Upper lobe of right lung (tissue), 1 donor: ENCODE measurements at regions not wholly inside any gene's neighbourhood (a gene's known extent, or its start where the extent isn't known, plus 50 kb on each side); places are given as distances from the start of the nearest gene placed in this dataset.
A peak's percentile ranks its signal among the peaks of the same experiment; 100 is the strongest.

Experiments used
- ATAC-seq: fragments of 200-7000 bp; cut with Tn5 transposase; one replicate; pipeline ENCODE4 v1.9.1; 2020; ENCODE audit warnings: mild to moderate bottlenecking, moderate library complexity
- DNase-seq: peaks from one replicate; pipeline ENCODE4 v3.0.0-alpha.2; 2020
- H3K27ac ChIP-seq: fragments of 200-600 bp; one replicate; pipeline ENCODE4 v1.8.0; 2022
- H3K27me3 ChIP-seq: fragments of 200-600 bp; one replicate; pipeline ENCODE4 v1.8.0; 2022; ENCODE audit warnings: mild to moderate bottlenecking
- H3K36me3 ChIP-seq: fragments of 200-600 bp; one replicate; pipeline ENCODE4 v1.8.0; 2022
- H3K4me1 ChIP-seq: fragments of 200-600 bp; one replicate; pipeline ENCODE4 v1.8.0; 2022
- H3K4me3 ChIP-seq: fragments of 200-600 bp; one replicate; pipeline ENCODE4 v1.8.0; 2022; ENCODE audit warnings: mild to moderate bottlenecking
- H3K9me3 ChIP-seq: fragments of 200-600 bp; one replicate; pipeline ENCODE4 v1.8.0; 2022
- CTCF ChIP-seq: fragments of 200-600 bp; IDR thresholded peaks from one replicate; pipeline ENCODE4 v1.8.0; 2022; ENCODE audit warnings: antibody characterized with exemption
- intact Hi-C: fragments of 100-400 bp; cut with DNase I; formaldehyde crosslinking; loops from one replicate; pipeline ENCODE4 v1.11.0; 2022
- donor health status: DM: no; HTN: yes; CAD: no; lungs with severe emphysema.

GRCh38 chr11:80297858-80298632 lies 857.2 kb upstream of the TENM4 start:
- TF ChIP-seq CTCF, result no peak
- DNase-seq (no peak), ATAC-seq (no peak)
- H3K27me3 ChIP-seq, result no peaks in the 10 kb centered on the region
- no peak overlapping the region for H3K4me3 ChIP-seq
- H3K4me1 ChIP-seq, result no peaks in the 10 kb centered on the region
- H3K27ac ChIP-seq, result no peak overlapping the region
- intact Hi-C loops, result no loop called here
- no peaks in the 10 kb centered on the region for H3K36me3 ChIP-seq
- H3K9me3 ChIP-seq, result no peaks in the 10 kb centered on the region

DNA sequence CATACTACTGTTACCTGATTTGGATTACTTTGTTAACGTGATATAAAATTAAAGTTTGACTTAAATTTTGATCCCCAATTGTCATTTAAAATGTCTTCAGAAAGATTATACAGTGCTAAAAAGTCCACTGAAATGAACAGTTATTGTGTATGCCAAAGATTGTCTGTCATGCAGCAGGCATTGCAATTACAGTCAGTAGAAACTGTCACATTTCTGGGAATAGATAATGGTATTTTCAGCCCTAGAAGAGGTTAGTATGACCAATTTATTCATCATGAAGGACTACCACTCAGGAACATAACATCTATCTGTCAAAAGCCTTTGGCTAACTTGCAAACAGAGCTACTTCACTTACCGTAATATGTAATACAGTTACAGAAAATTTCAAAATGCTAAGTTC lies 852.5 kb upstream of the TENM4 start:
- ATAC-seq (no peak), DNase-seq (no peak)
- H3K9me3 ChIP-seq, result no peaks in the 10 kb centered on the region
- no peak for TF ChIP-seq CTCF
- intact Hi-C loops, result no loop called here
- H3K36me3 ChIP-seq, result no peaks in the 10 kb centered on the region
- H3K4me1 ChIP-seq, result no peaks in the 10 kb centered on the region
- no peak overlapping the region for H3K4me3 ChIP-seq
- no peaks in the 10 kb centered on the region for H3K27me3 ChIP-seq
- H3K27ac ChIP-seq, result no peak overlapping the region

DNA sequence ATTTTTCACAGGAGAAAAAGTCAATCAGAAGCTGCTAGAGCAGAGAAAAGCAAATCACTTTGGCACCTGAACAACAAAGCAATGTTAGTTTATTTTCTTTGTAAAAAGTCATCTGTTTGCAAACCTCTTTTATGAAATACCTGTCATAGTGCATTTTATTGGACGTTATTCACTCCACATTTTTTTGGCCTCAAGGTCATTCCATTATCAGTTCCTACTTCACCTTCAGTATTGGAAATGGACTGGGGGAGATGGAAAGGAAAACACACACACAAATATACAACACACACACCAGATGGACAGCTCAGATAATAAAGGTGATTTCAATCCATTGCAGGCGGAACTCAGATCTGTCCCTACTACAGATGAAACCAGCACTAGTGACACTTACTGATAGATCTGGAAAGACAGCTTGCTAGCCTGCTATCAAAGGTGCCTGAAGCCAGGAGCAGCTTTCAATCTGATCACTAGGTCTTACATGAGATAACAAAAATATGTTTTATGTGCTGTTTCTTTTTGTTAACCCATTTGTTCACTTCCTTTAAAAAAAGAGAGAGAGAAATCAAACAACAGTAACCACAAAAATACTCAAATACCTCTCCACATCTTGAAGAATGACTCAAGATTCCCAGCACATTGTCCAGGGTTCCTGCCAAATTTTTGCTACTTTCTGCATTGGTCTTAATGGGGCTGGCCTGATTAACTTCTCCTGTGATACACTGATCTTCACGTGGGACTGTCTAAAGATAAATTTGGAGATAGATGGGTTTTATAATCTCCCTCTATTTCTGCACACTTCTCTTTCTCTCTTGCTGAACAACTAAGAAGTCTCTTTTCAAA lies 844.3 kb upstream of the TENM4 start:
- Histone ChIP-seq H3K4me1 (no peaks in the 10 kb centered on the region), H3K27ac (no peak overlapping the region), H3K36me3 (no peaks in the 10 kb centered on the region), H3K27me3 (no peaks in the 10 kb centered on the region), H3K4me3 (no peak overlapping the region), H3K9me3 (no peaks in the 10 kb centered on the region)
- ATAC-seq (no peak), DNase-seq (no peak)
- TF ChIP-seq CTCF, result no peak
- intact Hi-C loops, result no loop called here

- H3K4me3 ChIP-seq, result no peak overlapping the region
- no peak for TF ChIP-seq CTCF
- ATAC-seq, result no peak
Measured at GRCh38 chr11:80282643-80283042, 841.8 kb upstream of the TENM4 start.

DNA sequence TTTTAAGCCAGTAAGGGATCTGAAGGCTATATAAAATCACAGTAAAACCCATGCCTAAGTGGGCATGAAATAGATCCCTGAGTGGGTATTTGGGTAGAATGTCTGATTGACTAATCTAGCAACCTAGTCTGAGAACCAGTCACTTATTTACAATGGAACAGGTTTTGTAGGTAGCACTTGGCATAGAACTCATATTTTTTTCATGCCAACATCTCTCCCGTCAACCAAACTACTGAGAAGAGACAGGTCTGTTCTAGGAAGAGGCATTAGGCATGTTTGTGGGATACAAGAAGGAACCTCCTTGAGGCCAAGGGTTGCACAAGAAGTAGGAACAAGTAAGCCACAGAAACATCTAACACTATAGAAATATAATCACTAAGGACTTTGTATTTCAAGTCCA lies 840.4 kb upstream of the TENM4 start:
- Histone ChIP-seq H3K4me3 (no peak overlapping the region), H3K27me3 (no peaks in the 10 kb centered on the region), H3K27ac (no peak overlapping the region), H3K36me3 (no peaks in the 10 kb centered on the region), H3K4me1 (no peaks in the 10 kb centered on the region), H3K9me3 (no peaks in the 10 kb centered on the region)
- no peak for TF ChIP-seq CTCF
- DNase-seq (no peak), ATAC-seq (peak; percentile 19)
- intact Hi-C loops, result no loop called here

More at GRCh38 chr11:80282643-80283042, 841.8 kb upstream of the TENM4 start:
- intact Hi-C loops, result no loop called here
- Histone ChIP-seq H3K27ac (no peak overlapping the region), H3K36me3 (no peaks in the 10 kb centered on the region), H3K9me3 (no peaks in the 10 kb centered on the region), H3K27me3 (no peaks in the 10 kb centered on the region), H3K4me1 (no peaks in the 10 kb centered on the region)
- no peak for DNase-seq
